HAP-1 (cell line): ENCODE measurements at regions not wholly inside any gene's neighbourhood (a gene's known extent, or its start where the extent isn't known, plus 50 kb on each side); places are given as distances from the start of the nearest gene placed in this dataset.
A peak's percentile ranks its signal among the peaks of the same experiment; 100 is the strongest.

ENCODE experiments used
- DNase-seq, 2 experiments: peaks; one replicate each; pipeline ENCODE4 v3.0.0-alpha.2; 2016 to 2020; ENCODE audit warnings: low spot score in 2 of 2
- H3K27me3 ChIP-seq: fragments of 250-450 bp; sonication (Bioruptor Pico); 2 replicates; pipeline ENCODE4 v1.5.1; 2020; ENCODE audit warnings: low read depth, mild to moderate bottlenecking, moderate library complexity
- H3K36me3 ChIP-seq: fragments of 250-450 bp; sonication (Bioruptor Pico); replicated peaks from 2 replicates; pipeline ENCODE4 v1.5.1; 2020; ENCODE audit warnings: mild to moderate bottlenecking
- H3K4me1 ChIP-seq: fragments of 250-450 bp; sonication (Bioruptor Pico); 2 replicates; pipeline ENCODE4 v1.5.1; 2020; ENCODE audit warnings: mild to moderate bottlenecking
- H3K4me3 ChIP-seq: fragments of 250-450 bp; sonication (Bioruptor Pico); 2 replicates; pipeline ENCODE4 v1.5.1; 2020; ENCODE audit warnings: mild to moderate bottlenecking, moderate library complexity
- H3K9me3 ChIP-seq: fragments of 250-450 bp; sonication (Bioruptor Pico); 2 replicates; pipeline ENCODE4 v1.5.1; 2020; ENCODE audit warnings: mild to moderate bottlenecking, moderate library complexity
- in situ Hi-C: fragments of 300-500 bp; cut with MboI; formaldehyde crosslinking; loops from 3 replicates; pipeline ENCODE4 v1.14.3; 2020; ENCODE audit warnings: low sequenced_read_pairs, inconsistent platforms, mixed read lengths

- H3K4me1 ChIP-seq: peaks cover 4% of the 10 kb centered on the region; the same call in 1 of the 2 replicates
- in situ Hi-C loops: loop anchor here (10.0 kb wide), 1 partner anchor 246 kb away; no protein-coding TSS in a partner anchor
- DNase-seq: no peak
Measured at GRCh38 chr10:91009121-91009520, 88.2 kb upstream of the ANKRD1 start.

GRCh38 chr10:91010952-91011351, 90.1 kb upstream of the ANKRD1 start:
- Histone ChIP-seq H3K4me1 (peaks cover 4% of the 10 kb centered on the region; the same call in 1 of the 2 replicates), H3K27me3 (no peaks in the 10 kb centered on the region), H3K9me3 (no peaks in the 10 kb centered on the region), H3K36me3 (no peaks in the 10 kb centered on the region), H3K4me3 (no peak overlapping the region)
- no peak for DNase-seq
- in situ Hi-C loops: no loop called here

More at GRCh38 chr10:91009121-91009520, 88.2 kb upstream of the ANKRD1 start:
- H3K27me3 ChIP-seq: no peaks in the 10 kb centered on the region
- no peak overlapping the region for H3K4me3 ChIP-seq
- no peaks in the 10 kb centered on the region for H3K9me3 ChIP-seq
- no peaks in the 10 kb centered on the region for H3K36me3 ChIP-seq

GRCh38 chr10:91012502-91012901, 91.6 kb upstream of the ANKRD1 start:
- no peak for DNase-seq
- in situ Hi-C loops: no loop called here
- no peak overlapping the region for H3K4me3 ChIP-seq
- H3K9me3 ChIP-seq: no peaks in the 10 kb centered on the region
- H3K36me3 ChIP-seq: no peaks in the 10 kb centered on the region
- H3K27me3 ChIP-seq: no peaks in the 10 kb centered on the region
- H3K4me1 ChIP-seq: no peaks in the 10 kb centered on the region

- Histone ChIP-seq H3K4me3 (no peak overlapping the region), H3K36me3 (no peaks in the 10 kb centered on the region), H3K4me1 (no peaks in the 10 kb centered on the region), H3K27me3 (no peaks in the 10 kb centered on the region), H3K9me3 (no peaks in the 10 kb centered on the region)
- no peak for DNase-seq
- in situ Hi-C loops: no loop called here
Measured at GRCh38 chr10:91013985-91014384, 93.1 kb upstream of the ANKRD1 start.

- H3K36me3 ChIP-seq: no peaks in the 10 kb centered on the region
- no peak for DNase-seq
- in situ Hi-C loops: no loop called here
Measured at GRCh38 chr10:91017198-91017597, 96.3 kb upstream of the ANKRD1 start.

GRCh38 chr10:91021901-91022300, 101.0 kb upstream of the ANKRD1 start:
- in situ Hi-C loops: no loop called here
- DNase-seq: no peak
- H3K4me1 ChIP-seq: no peaks in the 10 kb centered on the region
- H3K9me3 ChIP-seq: no peaks in the 10 kb centered on the region
- H3K27me3 ChIP-seq: no peaks in the 10 kb centered on the region
- no peaks in the 10 kb centered on the region for H3K36me3 ChIP-seq
- H3K4me3 ChIP-seq: no peak overlapping the region

More at GRCh38 chr10:91017198-91017597, 96.3 kb upstream of the ANKRD1 start:
- no peaks in the 10 kb centered on the region for H3K27me3 ChIP-seq
- no peaks in the 10 kb centered on the region for H3K9me3 ChIP-seq
- H3K4me1 ChIP-seq: no peaks in the 10 kb centered on the region
- no peak overlapping the region for H3K4me3 ChIP-seq

GRCh38 chr10:91022390-91022789, 101.5 kb upstream of the ANKRD1 start:
- no peak for DNase-seq
- in situ Hi-C loops: no loop called here
- Histone ChIP-seq H3K4me1 (no peaks in the 10 kb centered on the region), H3K9me3 (no peaks in the 10 kb centered on the region), H3K27me3 (no peaks in the 10 kb centered on the region), H3K4me3 (no peak overlapping the region), H3K36me3 (no peaks in the 10 kb centered on the region)

- in situ Hi-C loops: no loop called here
- no peak overlapping the region for H3K4me3 ChIP-seq
- DNase-seq: no peak
Measured at GRCh38 chr10:91022924-91023699, 102.2 kb upstream of the ANKRD1 start.

GRCh38 chr10:91023700-91024398, 103.0 kb upstream of the ANKRD1 start:
- no peaks in the 10 kb centered on the region for H3K9me3 ChIP-seq
- H3K4me1 ChIP-seq: no peaks in the 10 kb centered on the region
- no peaks in the 10 kb centered on the region for H3K27me3 ChIP-seq
- no peak overlapping the region for H3K4me3 ChIP-seq
- H3K36me3 ChIP-seq: no peaks in the 10 kb centered on the region
- no peak for DNase-seq
- in situ Hi-C loops: no loop called here

More at GRCh38 chr10:91022924-91023699, 102.2 kb upstream of the ANKRD1 start:
- H3K27me3 ChIP-seq: no peaks in the 10 kb centered on the region
- no peaks in the 10 kb centered on the region for H3K4me1 ChIP-seq
- no peaks in the 10 kb centered on the region for H3K9me3 ChIP-seq
- H3K36me3 ChIP-seq: no peaks in the 10 kb centered on the region

- in situ Hi-C loops: no loop called here
- Histone ChIP-seq H3K27me3 (no peaks in the 10 kb centered on the region), H3K4me3 (no peak overlapping the region), H3K4me1 (no peaks in the 10 kb centered on the region), H3K36me3 (no peaks in the 10 kb centered on the region), H3K9me3 (no peaks in the 10 kb centered on the region)
- no peak for DNase-seq
Measured at GRCh38 chr10:91024541-91024940, 103.7 kb upstream of the ANKRD1 start.

- Histone ChIP-seq H3K4me1 (peaks cover 17% of the 10 kb centered on the region), H3K36me3 (no peaks in the 10 kb centered on the region), H3K4me3 (no peak overlapping the region), H3K27me3 (no peaks in the 10 kb centered on the region), H3K9me3 (no peaks in the 10 kb centered on the region)
- no peak for DNase-seq
- in situ Hi-C loops: no loop called here
Measured at GRCh38 chr10:91032611-91033206, 111.8 kb upstream of the ANKRD1 start.

GRCh38 chr10:91033324-91033950, 112.5 kb upstream of the ANKRD1 start:
- Histone ChIP-seq H3K36me3 (no peaks in the 10 kb centered on the region), H3K27me3 (no peaks in the 10 kb centered on the region), H3K4me1 (peaks cover 17% of the 10 kb centered on the region), H3K9me3 (no peaks in the 10 kb centered on the region), H3K4me3 (no peak overlapping the region)
- DNase-seq: peak in 1 of 2 experiments; percentile 15
- in situ Hi-C loops: no loop called here

- DNase-seq: no peak
- no peaks in the 10 kb centered on the region for H3K36me3 ChIP-seq
- no peaks in the 10 kb centered on the region for H3K9me3 ChIP-seq
- peaks cover 17% of the 10 kb centered on the region for H3K4me1 ChIP-seq
- H3K4me3 ChIP-seq: no peak overlapping the region
- in situ Hi-C loops: no loop called here
- H3K27me3 ChIP-seq: no peaks in the 10 kb centered on the region
Measured at GRCh38 chr10:91034042-91034441, 113.2 kb upstream of the ANKRD1 start.
